SK-N-SH (cell line): ENCODE measurements at regions not wholly inside any gene's neighbourhood (a gene's known extent, or its start where the extent isn't known, plus 50 kb on each side); places are given as distances from the start of the nearest gene placed in this dataset.

Source experiments
- CTCF ChIP-seq: fragments of 200-600 bp; sonication (generic); IDR thresholded peaks from 2 replicates; pipeline ENCODE4 v1.6.1; 2017; ENCODE audit warnings: antibody characterized with exemption, mild to moderate bottlenecking, moderate library complexity
- EP300 ChIP-seq, 2 experiments: IDR thresholded peaks; 2 replicates each; pipeline versions ENCODE4 v1.4.0 to v1.6.1; 2012; ENCODE audit warnings: borderline replicate concordance in 1 of 2, low read depth in 1 of 2, low read length in 1 of 2
- MAX ChIP-seq: IDR thresholded peaks from 2 replicates; pipeline ENCODE4 v1.4.0; 2012; ENCODE audit warnings: low read depth
- RCOR1 ChIP-seq: fragments of 150-350 bp; IDR thresholded peaks from 2 replicates; pipeline ENCODE4 v1.6.1; 2017; ENCODE audit warnings: antibody characterized with exemption, low read length
- RFX5 ChIP-seq: IDR thresholded peaks from 2 replicates; pipeline ENCODE4 v1.6.1; 2012; ENCODE audit warnings: mild to moderate bottlenecking, improper control_type of control experiment, low read length
- TAF1 ChIP-seq: IDR thresholded peaks from 2 replicates; pipeline ENCODE4 v1.6.1; 2012; ENCODE audit warnings: low read depth, mild to moderate bottlenecking, low read length, moderate library complexity, borderline replicate concordance
- USF1 ChIP-seq: IDR thresholded peaks from 2 replicates; pipeline ENCODE4 v1.4.0; 2012; ENCODE audit warnings: low read depth, borderline replicate concordance
- YY1 ChIP-seq: IDR thresholded peaks from 2 replicates; pipeline ENCODE4 v1.4.0; 2012; ENCODE audit warnings: low read depth, mild to moderate bottlenecking

- TF ChIP-seq YY1 (no peak), RFX5 (no peak), CTCF (no peak), MAX (no peak), EP300 (IDR thresholded peaks at IDR 0.05; ENCODE audit: borderline replicate concordance in 1 of 2, low read depth in 1 of 2, low read length in 1 of 2) (no peak), TAF1 (no peak), RCOR1 (no peak), USF1 (no peak)
Measured at GRCh38 chr1:83123019-83123418, 875.9 kb downstream of the TTLL7 start.
